Endodermal cell (in vitro differentiated cells): ENCODE measurements at regions not wholly inside any gene's neighbourhood (a gene's known extent, or its start where the extent isn't known, plus 50 kb on each side); places are given as distances from the start of the nearest gene placed in this dataset.
"Not testable (repeated sequence)": the region's sequence is repeated elsewhere in the genome, so short reads cannot be mapped to it uniquely, and the experiment has no call there.

Source experiments
- DNase-seq: peaks from one replicate; pipeline ENCODE4 v3.0.0-alpha.2; 2017
- H3K27ac ChIP-seq: 2 replicates; pipeline ENCODE4 v1.5.1; 2013; ENCODE audit warnings: mild to moderate bottlenecking, low read depth, low read length, moderate library complexity
- H3K27me3 ChIP-seq: 2 replicates; pipeline ENCODE4 v1.6.1; 2013; ENCODE audit warnings: mild to moderate bottlenecking, low read length, moderate library complexity; ENCODE audit not compliant: insufficient read depth, control insufficient read depth, poor library complexity, severe bottlenecking
- H3K36me3 ChIP-seq: 2 replicates; pipeline ENCODE4 v1.7.0; 2013; ENCODE audit warnings: mild to moderate bottlenecking, low read length, moderate library complexity; ENCODE audit not compliant: control insufficient read depth, insufficient read depth
- H3K4me1 ChIP-seq: one replicate; pipeline ENCODE4 v1.7.0; 2013; ENCODE audit warnings: low read length; ENCODE audit not compliant: control insufficient read depth, insufficient read depth
- H3K4me3 ChIP-seq: 2 replicates; pipeline ENCODE4 v1.5.1; 2013; ENCODE audit warnings: mild to moderate bottlenecking, low read length, moderate library complexity
- H3K9ac ChIP-seq: 2 replicates; pipeline ENCODE4 v1.6.1; 2013; ENCODE audit warnings: mild to moderate bottlenecking, low read length, moderate library complexity; ENCODE audit not compliant: poor library complexity, severe bottlenecking; ENCODE audit errors: extremely low read depth
- H3K9me3 ChIP-seq: 2 replicates; pipeline ENCODE4 v1.6.1; 2013; ENCODE audit warnings: mild to moderate bottlenecking, low read length, moderate library complexity; ENCODE audit not compliant: control insufficient read depth
- H3K27ac Mint-ChIP-seq: 2 replicates; pipeline ENCODE4 v1.8.0; 2020; ENCODE audit warnings: mixed read lengths
- H3K27me3 Mint-ChIP-seq: 2 replicates; pipeline ENCODE4 v1.8.0; 2021; ENCODE audit warnings: mild to moderate bottlenecking, mixed read lengths; ENCODE audit not compliant: insufficient read depth
- H3K36me3 Mint-ChIP-seq: 2 replicates; pipeline ENCODE4 v1.8.0; 2020; ENCODE audit warnings: low read depth, mixed read lengths
- H3K4me1 Mint-ChIP-seq: 2 replicates; pipeline ENCODE4 v1.8.0; 2020; ENCODE audit warnings: mixed read lengths
- H3K4me3 Mint-ChIP-seq: 2 replicates; pipeline ENCODE4 v1.8.0; 2020; ENCODE audit warnings: mild to moderate bottlenecking, moderate library complexity, mixed read lengths
- H3K9me3 Mint-ChIP-seq: 2 replicates; pipeline ENCODE4 v1.8.0; 2020; ENCODE audit warnings: mild to moderate bottlenecking, mixed read lengths
- CTCF ChIP-seq: fragments of 200-600 bp; sonication (generic); conservative IDR thresholded peaks from 2 replicates; pipeline ENCODE4 v1.5.0; 2021; ENCODE audit warnings: antibody characterized with exemption, mild to moderate bottlenecking
- WGBS, 2 experiments: methylation state at CpG; one replicate each; pipeline versions ENCODE4 v1.1.5 to v1.1.7; 2013; ENCODE audit warnings: missing lambda C conversion rate in 2 of 2, mixed read lengths in 1 of 2; ENCODE audit not compliant: insufficient coverage in 1 of 2, insufficient read length in 1 of 2; 5-methylcytosine and 5-hydroxymethylcytosine counted together

DNA sequence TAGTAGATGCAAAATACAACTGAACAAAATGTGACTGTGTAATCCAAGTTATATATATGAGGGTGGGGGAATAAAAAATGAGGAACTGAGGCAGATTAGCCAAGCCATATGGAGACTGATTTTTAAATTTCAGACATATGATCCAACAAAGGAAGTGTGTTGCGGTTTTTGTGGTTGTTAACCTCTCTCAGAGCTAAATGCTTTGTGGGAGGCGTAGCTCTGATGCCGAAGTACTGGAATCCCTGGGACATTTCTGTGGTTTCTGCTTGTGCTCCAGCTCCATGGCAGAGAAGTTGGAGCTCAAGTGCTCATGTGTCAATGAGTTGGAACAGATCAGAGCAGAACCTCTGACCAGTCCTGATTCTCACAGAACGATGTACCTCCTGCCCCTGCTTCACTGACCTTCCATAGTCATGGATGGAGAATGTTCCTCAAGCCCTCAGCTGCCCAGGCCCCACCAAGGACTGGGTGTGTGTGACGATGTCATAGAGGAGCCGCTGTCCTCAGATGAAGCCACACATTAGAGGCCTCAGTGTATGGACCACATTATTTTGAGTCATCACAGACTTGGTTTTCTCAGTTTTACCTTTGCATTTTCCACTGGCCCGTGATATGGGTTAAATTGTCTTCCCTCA is 107.6 kb downstream of the SOX1 start:
- H3K27me3 ChIP-seq, result no peaks in the 10 kb centered on the region
- DNase-seq, result peak; percentile 11
- H3K9me3 Mint-ChIP-seq, result peaks cover 8% of the 10 kb centered on the region
- H3K4me3 ChIP-seq, result no peak overlapping the region
- no peaks in the 10 kb centered on the region for H3K9me3 ChIP-seq
- no peak overlapping the region for H3K27ac Mint-ChIP-seq
- TF ChIP-seq CTCF, result no peak
- no peak overlapping the region for H3K9ac ChIP-seq
- H3K4me1 Mint-ChIP-seq, result no peaks in the 10 kb centered on the region
- H3K4me1 ChIP-seq, result no peaks in the 10 kb centered on the region
- 95 to 96% methylated on average over 4 to 7 of the region's 7 CpGs for WGBS, 2 experiments
- H3K36me3 ChIP-seq, result no peaks in the 10 kb centered on the region
- no peak overlapping the region for H3K4me3 Mint-ChIP-seq
- peaks cover 4% of the 10 kb centered on the region for H3K27me3 Mint-ChIP-seq
- no peak overlapping the region for H3K27ac ChIP-seq
- H3K36me3 Mint-ChIP-seq, result no peaks in the 10 kb centered on the region

DNA sequence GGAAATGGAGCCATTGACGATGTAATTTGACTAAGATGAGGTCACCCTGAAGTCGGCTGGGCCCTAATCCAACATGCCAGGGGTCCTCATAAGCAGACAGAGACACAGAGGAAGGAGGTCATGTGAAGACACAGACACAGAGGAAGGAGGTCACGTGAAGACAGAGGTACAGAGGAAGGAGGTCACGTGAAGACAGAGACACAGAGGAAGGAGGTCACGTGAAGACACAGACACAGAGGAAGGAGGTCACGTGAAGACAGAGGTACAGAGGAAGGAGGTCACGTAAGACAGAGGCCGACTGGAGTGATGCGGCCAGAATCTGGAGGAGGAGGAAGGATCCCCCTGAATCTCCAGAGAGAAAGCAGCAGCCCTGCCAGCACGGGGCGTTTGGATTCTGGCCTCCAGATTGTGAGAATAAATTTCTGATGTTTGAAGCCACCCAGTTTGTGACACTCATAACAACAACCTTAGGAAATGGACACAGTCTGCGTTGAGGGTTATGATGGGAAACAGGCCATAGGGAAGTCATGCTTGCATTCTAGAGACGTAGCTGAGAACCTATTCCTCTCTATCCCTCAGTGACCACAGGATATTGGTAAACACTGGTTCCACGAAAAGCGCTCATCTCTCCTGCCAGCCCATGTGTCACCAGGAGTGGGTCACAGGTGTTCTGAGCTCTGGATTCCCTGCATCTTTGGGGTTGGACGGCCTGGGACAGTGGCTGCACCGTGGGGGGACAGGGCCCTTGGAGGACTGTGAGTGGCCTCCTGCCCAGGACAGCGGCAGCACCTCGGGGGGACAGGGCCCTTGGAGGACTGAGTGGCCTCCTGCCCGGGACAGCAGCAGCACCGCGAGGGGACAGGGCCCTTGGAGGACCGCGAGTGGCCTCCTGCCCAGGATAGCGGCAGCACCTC is 108.5 kb downstream of the SOX1 start:
- Mint-ChIP-seq H3K4me3 (no peak overlapping the region), H3K9me3 (peaks cover 8% of the 10 kb centered on the region), H3K4me1 (no peaks in the 10 kb centered on the region), H3K36me3 (no peaks in the 10 kb centered on the region), H3K27ac (no peak overlapping the region), H3K27me3 (peaks cover 7% of the 10 kb centered on the region)
- Histone ChIP-seq H3K9ac (no peak overlapping the region), H3K4me3 (no peak overlapping the region), H3K27ac (no peak overlapping the region), H3K9me3 (no peaks in the 10 kb centered on the region), H3K4me1 (no peaks in the 10 kb centered on the region), H3K27me3 (no peaks in the 10 kb centered on the region), H3K36me3 (no peaks in the 10 kb centered on the region)
- no peak for TF ChIP-seq CTCF
- 88 to 94% methylated on average over 12 to 25 of the region's 25 CpGs for WGBS, 2 experiments
- DNase-seq, result peak; percentile 16

DNA sequence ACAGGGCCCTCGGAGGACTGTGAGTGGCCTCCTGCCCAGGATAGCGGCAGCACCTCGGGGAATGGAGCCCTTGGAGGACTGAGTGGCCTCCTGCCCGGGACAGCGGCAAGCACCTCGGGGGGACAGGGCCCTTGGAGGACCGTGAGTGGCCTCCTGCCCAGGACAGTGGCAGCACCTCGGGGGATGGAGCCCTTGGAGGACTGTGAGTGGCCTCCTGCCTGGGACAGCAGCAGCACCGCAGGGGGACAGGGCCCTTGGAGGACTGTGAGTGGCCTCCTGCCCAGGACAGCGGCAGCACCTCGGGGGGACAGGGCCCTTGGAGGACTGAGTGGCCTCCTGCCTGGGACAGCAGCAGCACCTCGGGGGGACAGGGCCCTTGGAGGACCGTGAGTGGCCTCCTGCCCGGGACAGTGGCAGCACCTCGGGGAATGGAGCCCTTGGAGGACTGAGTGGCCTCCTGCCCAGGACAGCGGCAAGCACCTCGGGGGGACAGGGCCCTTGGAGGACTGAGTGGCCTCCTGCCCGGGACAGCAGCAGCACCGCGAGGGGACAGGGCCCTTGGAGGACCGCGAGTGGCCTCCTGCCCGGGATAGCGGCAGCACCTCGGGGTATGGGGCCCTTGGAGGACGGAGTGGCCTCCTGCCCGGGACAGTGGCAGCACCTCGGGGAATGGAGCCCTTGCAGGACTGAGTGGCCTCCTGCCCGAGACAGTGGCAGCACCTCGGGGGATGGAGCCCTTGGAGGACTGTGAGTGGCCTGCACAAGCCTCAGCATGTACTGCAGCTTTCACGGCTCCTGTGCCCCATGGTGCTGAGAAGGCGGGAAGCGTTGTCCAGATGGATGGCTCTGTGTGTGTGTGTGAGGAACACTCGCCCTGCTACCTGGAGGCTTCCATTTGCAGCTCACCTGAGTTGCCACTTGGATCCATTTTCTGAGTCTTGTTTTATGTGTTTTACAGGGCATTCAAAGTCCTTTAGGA is 109.5 kb downstream of the SOX1 start:
- DNase-seq, result peak; percentile 37
- not testable (repeated sequence) for H3K27me3 ChIP-seq, H3K9me3 ChIP-seq, H3K27ac Mint-ChIP-seq, H3K4me1 ChIP-seq, H3K36me3 ChIP-seq, H3K27me3 Mint-ChIP-seq, H3K4me1 Mint-ChIP-seq, H3K4me3 Mint-ChIP-seq, H3K27ac ChIP-seq, H3K36me3 Mint-ChIP-seq, H3K9ac ChIP-seq, H3K4me3 ChIP-seq, H3K9me3 Mint-ChIP-seq
- 92 to 97% methylated on average over 10 to 34 of the region's 34 CpGs for WGBS, 2 experiments
